Right ventricle myocardium superior (tissue), 1 donor: ENCODE measurements at regions not wholly inside any gene's neighbourhood (a gene's known extent, or its start where the extent isn't known, plus 50 kb on each side); places are given as distances from the start of the nearest gene placed in this dataset.

Experiments
- ATAC-seq: fragments of 200-7000 bp; cut with Tn5 transposase; one replicate; pipeline ENCODE4 v1.9.1; 2020; ENCODE audit warnings: mild to moderate bottlenecking; ENCODE audit not compliant: poor library complexity
- DNase-seq: peaks from one replicate; pipeline ENCODE4 v3.0.0-alpha.2; 2020
- intact Hi-C: fragments of 100-400 bp; cut with DNase I; formaldehyde crosslinking; loops from one replicate; pipeline ENCODE4 v1.11.2; 2022
- donor health status: DM: no; HTN: yes; CAD: no; lungs with severe emphysema.

- intact Hi-C loops, result no loop called here
- ATAC-seq (no peak), DNase-seq (no peak)
Observed at GRCh38 chr10:78644550-78644949, 424.2 kb upstream of the ZMIZ1 start.

- ATAC-seq (no peak), DNase-seq (no peak)
- intact Hi-C loops, result no loop called here
Observed at GRCh38 chr10:78645169-78645686, 423.5 kb upstream of the ZMIZ1 start.

GRCh38 chr10:78645975-78646374 is 422.8 kb upstream of the ZMIZ1 start:
- intact Hi-C loops, result no loop called here
- no peak for ATAC-seq
- DNase-seq, result no peak

GRCh38 chr10:78648256-78648860 is 420.4 kb upstream of the ZMIZ1 start:
- ATAC-seq (no peak), DNase-seq (no peak)
- intact Hi-C loops, result no loop called here

GRCh38 chr10:78649429-78649828 is 419.3 kb upstream of the ZMIZ1 start:
- intact Hi-C loops, result no loop called here
- no peak for ATAC-seq

GRCh38 chr10:78650122-78650521 is 418.6 kb upstream of the ZMIZ1 start:
- intact Hi-C loops, result loop anchor here (10.0 kb wide), 2 partner anchors 345 to 605 kb away; no protein-coding TSS in a partner anchor
- ATAC-seq (no peak), DNase-seq (no peak)

More at GRCh38 chr10:78649429-78649828, 419.3 kb upstream of the ZMIZ1 start:
- no peak for DNase-seq

- DNase-seq, result no peak
- ATAC-seq, result no peak
- intact Hi-C loops, result loop anchor here (10.0 kb wide), 2 partner anchors 346 to 606 kb away; no protein-coding TSS in a partner anchor
Observed at GRCh38 chr10:78651287-78651686, 417.5 kb upstream of the ZMIZ1 start.

GRCh38 chr10:78653555-78653954 is 415.2 kb upstream of the ZMIZ1 start:
- DNase-seq, result no peak
- intact Hi-C loops, result loop anchor here (10.0 kb wide), 2 partner anchors 349 to 609 kb away; no protein-coding TSS in a partner anchor
- no peak for ATAC-seq

- no peak for DNase-seq
- intact Hi-C loops, result loop anchor here (10.0 kb wide), 2 partner anchors 349 to 609 kb away; no protein-coding TSS in a partner anchor
- no peak for ATAC-seq
Observed at GRCh38 chr10:78654047-78654590, 414.6 kb upstream of the ZMIZ1 start.

- intact Hi-C loops, result loop anchor here (10.0 kb wide), 2 partner anchors 351 to 611 kb away; no protein-coding TSS in a partner anchor
Observed at GRCh38 chr10:78655979-78656378, 412.8 kb upstream of the ZMIZ1 start.

GRCh38 chr10:78656417-78657162 is 412.2 kb upstream of the ZMIZ1 start:
- DNase-seq (peak; percentile 45), ATAC-seq (peak; percentile 36)
- intact Hi-C loops, result loop anchor here (10.0 kb wide), 2 partner anchors 352 to 612 kb away; no protein-coding TSS in a partner anchor

More at GRCh38 chr10:78655979-78656378, 412.8 kb upstream of the ZMIZ1 start:
- DNase-seq (no peak), ATAC-seq (no peak)

GRCh38 chr10:78657163-78657861 is 411.5 kb upstream of the ZMIZ1 start:
- peak; percentile 78 for DNase-seq
- peak; percentile 97 for ATAC-seq
- intact Hi-C loops, result loop anchor here (10.0 kb wide), 2 partner anchors 353 to 613 kb away; no protein-coding TSS in a partner anchor

- intact Hi-C loops, result loop anchor here (10.0 kb wide), 2 partner anchors 353 to 613 kb away; no protein-coding TSS in a partner anchor
- DNase-seq (no peak), ATAC-seq (no peak)
Observed at GRCh38 chr10:78657862-78658165, 411.0 kb upstream of the ZMIZ1 start.

- ATAC-seq, result no peak
- intact Hi-C loops, result loop anchor here (10.0 kb wide), 2 partner anchors 354 to 614 kb away; no protein-coding TSS in a partner anchor
- DNase-seq, result no peak
Observed at GRCh38 chr10:78658645-78659597, 409.8 kb upstream of the ZMIZ1 start.

- intact Hi-C loops, result loop anchor here (10.0 kb wide), 2 partner anchors 355 to 615 kb away; no protein-coding TSS in a partner anchor
- DNase-seq (no peak), ATAC-seq (no peak)
Observed at GRCh38 chr10:78659598-78659967, 409.2 kb upstream of the ZMIZ1 start.

- intact Hi-C loops, result no loop called here
- DNase-seq, result no peak
Observed at GRCh38 chr10:78660446-78661106, 408.2 kb upstream of the ZMIZ1 start.

GRCh38 chr10:78663721-78664120 is 405.0 kb upstream of the ZMIZ1 start:
- no peak for ATAC-seq
- intact Hi-C loops, result no loop called here
- DNase-seq, result no peak

More at GRCh38 chr10:78660446-78661106, 408.2 kb upstream of the ZMIZ1 start:
- ATAC-seq, result no peak
